ENCODE measurements at regions not wholly inside any gene's neighbourhood (a gene's known extent, or its start where the extent isn't known, plus 50 kb on each side); places are given as distances from the start of the nearest gene placed in this dataset.
"Not testable (repeated sequence)": the region's sequence is repeated elsewhere in the genome, so short reads cannot be mapped to it uniquely, and the experiment has no call there.

GRCh38 chr5:17326600-17327037 lies 109.2 kb downstream of the BASP1 start:
- Histone ChIP-seq H3K4me1 (ENCODE audit: control insufficient read depth, low read depth, low read length) (no peaks in the 10 kb centered on the region), H3K9ac (ENCODE audit: low read length) (no peak overlapping the region), H3K9me3 (ENCODE audit: control insufficient read depth, low read depth, low read length) (no peaks in the 10 kb centered on the region), H3K27me3 (ENCODE audit: control insufficient read depth, insufficient read depth, low read length) (no peaks in the 10 kb centered on the region), H3K4me3 (ENCODE audit: low read length) (no peak overlapping the region), H3K36me3 (ENCODE audit: control insufficient read depth, low read depth, low read length) (no peaks in the 10 kb centered on the region), H3K27ac (ENCODE audit: low read length) (no peak overlapping the region)

DNA sequence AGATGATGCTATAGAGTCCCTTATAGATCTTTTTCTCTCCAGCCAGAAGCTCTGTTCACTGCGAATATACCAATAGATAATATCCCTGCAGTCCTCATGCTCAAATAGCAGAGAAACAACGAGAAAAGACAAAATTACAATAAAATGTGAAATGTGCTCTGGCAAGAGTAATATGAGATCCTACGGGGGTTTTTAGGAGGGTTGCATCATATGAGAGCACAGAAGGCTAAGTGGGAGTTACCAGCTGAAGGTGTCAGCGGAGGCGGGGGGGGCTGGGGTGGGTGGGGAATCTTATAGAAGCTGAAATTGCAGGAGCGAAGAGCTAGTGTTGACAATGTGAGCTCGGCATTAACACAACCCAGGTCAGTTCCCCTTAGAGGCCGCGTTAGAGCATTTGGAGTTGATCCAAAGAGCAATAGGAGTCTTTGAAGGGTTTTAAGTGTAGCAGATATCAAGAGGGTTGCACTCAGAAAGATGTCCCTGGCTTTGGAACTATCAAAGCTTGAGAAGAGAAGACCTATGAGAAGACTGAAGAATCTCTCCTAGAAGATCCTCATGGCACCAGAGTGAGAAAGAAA lies 109.7 kb downstream of the BASP1 start:
- no peaks in the 10 kb centered on the region for H3K27me3 ChIP-seq (ENCODE audit: control insufficient read depth, insufficient read depth, low read length)
- no peaks in the 10 kb centered on the region for H3K36me3 ChIP-seq (ENCODE audit: control insufficient read depth, low read depth, low read length)
- H3K9me3 ChIP-seq (ENCODE audit: control insufficient read depth, low read depth, low read length) = no peaks in the 10 kb centered on the region
- no peak overlapping the region for H3K27ac ChIP-seq (ENCODE audit: low read length)
- H3K4me3 ChIP-seq (ENCODE audit: low read length) = no peak overlapping the region
- H3K9ac ChIP-seq (ENCODE audit: low read length) = no peak overlapping the region
- H3K4me1 ChIP-seq (ENCODE audit: control insufficient read depth, low read depth, low read length) = no peaks in the 10 kb centered on the region

GRCh38 chr5:17329571-17329970 lies 112.1 kb downstream of the BASP1 start:
- no peak overlapping the region for H3K4me3 ChIP-seq (ENCODE audit: low read length)
- H3K4me1 ChIP-seq (ENCODE audit: control insufficient read depth, low read depth, low read length) = no peaks in the 10 kb centered on the region
- H3K36me3 ChIP-seq (ENCODE audit: control insufficient read depth, low read depth, low read length) = no peaks in the 10 kb centered on the region
- H3K9ac ChIP-seq (ENCODE audit: low read length) = no peak overlapping the region
- H3K9me3 ChIP-seq (ENCODE audit: control insufficient read depth, low read depth, low read length) = no peaks in the 10 kb centered on the region
- H3K27ac ChIP-seq (ENCODE audit: low read length) = no peak overlapping the region
- H3K27me3 ChIP-seq (ENCODE audit: control insufficient read depth, insufficient read depth, low read length) = no peaks in the 10 kb centered on the region

GRCh38 chr5:17330386-17330785 lies 113.0 kb downstream of the BASP1 start:
- Histone ChIP-seq H3K36me3 (ENCODE audit: control insufficient read depth, low read depth, low read length) (no peaks in the 10 kb centered on the region), H3K4me3 (ENCODE audit: low read length) (no peak overlapping the region), H3K9me3 (ENCODE audit: control insufficient read depth, low read depth, low read length) (no peaks in the 10 kb centered on the region), H3K27me3 (ENCODE audit: control insufficient read depth, insufficient read depth, low read length) (no peaks in the 10 kb centered on the region), H3K27ac (ENCODE audit: low read length) (no peak overlapping the region), H3K4me1 (ENCODE audit: control insufficient read depth, low read depth, low read length) (no peaks in the 10 kb centered on the region), H3K9ac (ENCODE audit: low read length) (no peak overlapping the region)

GRCh38 chr5:17331651-17332050 lies 114.2 kb downstream of the BASP1 start:
- Histone ChIP-seq H3K4me3 (ENCODE audit: low read length) (no peak overlapping the region), H3K36me3 (ENCODE audit: control insufficient read depth, low read depth, low read length) (no peaks in the 10 kb centered on the region), H3K27me3 (ENCODE audit: control insufficient read depth, insufficient read depth, low read length) (no peaks in the 10 kb centered on the region), H3K9ac (ENCODE audit: low read length) (no peak overlapping the region), H3K4me1 (ENCODE audit: control insufficient read depth, low read depth, low read length) (no peaks in the 10 kb centered on the region), H3K27ac (ENCODE audit: low read length) (no peak overlapping the region), H3K9me3 (ENCODE audit: control insufficient read depth, low read depth, low read length) (no peaks in the 10 kb centered on the region)

DNA sequence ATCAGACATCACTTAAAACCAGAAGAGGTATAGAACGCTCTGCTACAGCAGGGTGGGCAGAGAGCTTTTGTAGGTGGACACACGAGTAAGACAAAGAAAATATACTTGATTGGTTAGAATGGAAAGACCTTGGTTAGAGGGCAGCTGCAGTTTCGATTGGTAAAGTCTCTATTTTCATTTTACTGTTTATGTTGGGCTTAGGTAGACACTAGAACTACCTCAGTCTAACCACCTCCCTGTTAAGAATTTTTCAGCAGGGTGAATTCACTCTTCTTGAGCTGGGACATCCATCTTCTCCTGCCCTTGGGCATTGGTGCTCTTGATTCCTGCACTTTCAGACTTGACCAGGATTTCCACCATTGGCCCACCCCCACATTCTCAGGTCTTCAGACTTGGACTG lies 116.3 kb downstream of the BASP1 start:
- no peak overlapping the region for H3K27ac ChIP-seq (ENCODE audit: low read length)
- H3K36me3 ChIP-seq (ENCODE audit: control insufficient read depth, low read depth, low read length) = no peaks in the 10 kb centered on the region
- no peaks in the 10 kb centered on the region for H3K27me3 ChIP-seq (ENCODE audit: control insufficient read depth, insufficient read depth, low read length)
- H3K4me3 ChIP-seq (ENCODE audit: low read length) = no peak overlapping the region
- no peaks in the 10 kb centered on the region for H3K9me3 ChIP-seq (ENCODE audit: control insufficient read depth, low read depth, low read length)
- H3K9ac ChIP-seq (ENCODE audit: low read length) = no peak overlapping the region
- H3K4me1 ChIP-seq (ENCODE audit: control insufficient read depth, low read depth, low read length) = no peaks in the 10 kb centered on the region

DNA sequence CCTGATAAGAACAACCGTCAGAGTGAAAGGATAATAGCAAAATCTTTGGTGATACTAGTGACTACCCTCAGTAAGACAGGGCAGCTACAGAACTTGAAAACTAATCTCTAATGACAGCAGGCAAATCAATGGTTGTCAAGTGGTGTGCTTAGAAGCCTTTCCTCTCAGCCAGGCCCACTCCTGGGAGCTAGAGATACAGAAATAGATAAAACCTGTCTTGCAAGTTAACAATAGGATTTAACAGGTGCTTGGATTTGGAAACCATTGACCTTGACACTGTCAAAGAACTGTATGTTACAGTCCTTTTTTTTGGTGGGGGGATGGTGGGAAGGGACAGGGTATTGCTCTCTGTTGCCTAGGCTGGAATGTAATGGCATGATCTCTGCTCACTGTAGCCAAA lies 118.6 kb downstream of the BASP1 start:
- H3K27me3 ChIP-seq (ENCODE audit: control insufficient read depth, insufficient read depth, low read length) = no peaks in the 10 kb centered on the region
- no peaks in the 10 kb centered on the region for H3K4me1 ChIP-seq (ENCODE audit: control insufficient read depth, low read depth, low read length)
- no peak overlapping the region for H3K9ac ChIP-seq (ENCODE audit: low read length)
- no peaks in the 10 kb centered on the region for H3K9me3 ChIP-seq (ENCODE audit: control insufficient read depth, low read depth, low read length)
- H3K4me3 ChIP-seq (ENCODE audit: low read length) = no peak overlapping the region
- no peaks in the 10 kb centered on the region for H3K36me3 ChIP-seq (ENCODE audit: control insufficient read depth, low read depth, low read length)
- H3K27ac ChIP-seq (ENCODE audit: low read length) = no peak overlapping the region

DNA sequence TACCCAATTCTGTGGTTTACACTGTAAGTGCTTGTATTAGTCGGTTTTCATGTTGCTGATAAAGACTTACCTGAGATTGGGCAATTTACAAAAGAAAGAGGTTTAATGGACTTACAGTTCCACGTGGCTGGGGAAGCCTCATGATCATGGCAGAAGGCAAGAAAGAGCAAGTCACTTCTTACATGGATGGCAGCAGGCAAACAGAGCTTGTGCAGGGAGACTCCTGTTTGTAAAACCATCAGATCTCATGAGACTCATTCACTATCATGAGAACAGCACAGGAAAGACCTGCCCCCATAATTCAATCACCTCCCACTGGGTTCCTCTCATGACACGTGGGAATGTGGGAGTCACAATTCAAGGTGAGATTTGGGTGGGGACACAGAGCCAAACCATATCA lies 119.3 kb downstream of the BASP1 start:
- H3K4me1 ChIP-seq (ENCODE audit: control insufficient read depth, low read depth, low read length); H3K36me3 ChIP-seq (ENCODE audit: control insufficient read depth, low read depth, low read length); H3K27ac ChIP-seq (ENCODE audit: low read length); H3K4me3 ChIP-seq (ENCODE audit: low read length); H3K9me3 ChIP-seq (ENCODE audit: control insufficient read depth, low read depth, low read length); H3K27me3 ChIP-seq (ENCODE audit: control insufficient read depth, insufficient read depth, low read length); H3K9ac ChIP-seq (ENCODE audit: low read length): not testable (repeated sequence)

DNA sequence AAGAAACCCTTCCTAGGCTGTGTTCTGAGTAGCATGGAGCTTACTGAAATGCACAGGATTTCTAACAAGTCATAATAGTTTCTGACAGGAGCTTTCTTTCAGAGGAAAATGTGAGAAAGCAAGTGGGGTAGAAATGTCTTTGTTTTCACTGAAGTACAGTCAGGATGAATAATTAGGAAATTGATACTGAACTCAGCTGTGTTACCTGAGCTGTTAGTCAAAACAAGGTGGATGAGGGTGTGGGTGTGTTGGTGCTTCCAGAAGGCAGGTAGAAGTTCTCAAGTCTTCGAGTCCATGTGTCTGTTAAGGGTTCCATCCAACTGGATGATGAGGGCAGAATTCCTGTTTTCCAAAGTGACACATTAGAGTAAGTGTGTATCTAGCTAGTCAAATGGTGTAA lies 122.4 kb downstream of the BASP1 start:
- Histone ChIP-seq H3K9me3 (ENCODE audit: control insufficient read depth, low read depth, low read length) (no peaks in the 10 kb centered on the region), H3K9ac (ENCODE audit: low read length) (no peak overlapping the region), H3K4me1 (ENCODE audit: control insufficient read depth, low read depth, low read length) (no peaks in the 10 kb centered on the region), H3K36me3 (ENCODE audit: control insufficient read depth, low read depth, low read length) (no peaks in the 10 kb centered on the region), H3K4me3 (ENCODE audit: low read length) (no peak overlapping the region), H3K27me3 (ENCODE audit: control insufficient read depth, insufficient read depth, low read length) (no peaks in the 10 kb centered on the region), H3K27ac (ENCODE audit: low read length) (no peak overlapping the region)

DNA sequence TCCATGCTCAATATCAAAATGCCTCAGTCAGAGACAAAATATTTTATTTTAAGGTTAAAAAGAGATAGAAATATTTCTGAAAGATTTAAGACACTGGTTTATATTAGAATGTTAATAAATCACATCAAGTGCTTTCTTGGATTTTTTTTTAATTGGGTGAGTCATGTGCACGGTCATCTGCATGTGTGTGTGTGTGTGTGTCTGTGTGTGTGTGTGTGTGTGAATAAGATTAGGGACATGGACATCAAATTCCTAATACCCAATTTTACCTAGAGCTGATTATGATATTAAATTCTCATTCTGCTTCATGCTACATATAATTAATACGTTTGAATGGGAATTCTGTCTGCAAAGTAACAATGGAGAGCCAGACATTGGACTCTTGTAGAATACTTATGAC lies 122.9 kb downstream of the BASP1 start:
- H3K4me1 ChIP-seq (ENCODE audit: control insufficient read depth, low read depth, low read length) = no peaks in the 10 kb centered on the region
- no peaks in the 10 kb centered on the region for H3K36me3 ChIP-seq (ENCODE audit: control insufficient read depth, low read depth, low read length)
- no peak overlapping the region for H3K9ac ChIP-seq (ENCODE audit: low read length)
- H3K9me3 ChIP-seq (ENCODE audit: control insufficient read depth, low read depth, low read length) = no peaks in the 10 kb centered on the region
- no peak overlapping the region for H3K4me3 ChIP-seq (ENCODE audit: low read length)
- no peaks in the 10 kb centered on the region for H3K27me3 ChIP-seq (ENCODE audit: control insufficient read depth, insufficient read depth, low read length)
- no peak overlapping the region for H3K27ac ChIP-seq (ENCODE audit: low read length)

DNA sequence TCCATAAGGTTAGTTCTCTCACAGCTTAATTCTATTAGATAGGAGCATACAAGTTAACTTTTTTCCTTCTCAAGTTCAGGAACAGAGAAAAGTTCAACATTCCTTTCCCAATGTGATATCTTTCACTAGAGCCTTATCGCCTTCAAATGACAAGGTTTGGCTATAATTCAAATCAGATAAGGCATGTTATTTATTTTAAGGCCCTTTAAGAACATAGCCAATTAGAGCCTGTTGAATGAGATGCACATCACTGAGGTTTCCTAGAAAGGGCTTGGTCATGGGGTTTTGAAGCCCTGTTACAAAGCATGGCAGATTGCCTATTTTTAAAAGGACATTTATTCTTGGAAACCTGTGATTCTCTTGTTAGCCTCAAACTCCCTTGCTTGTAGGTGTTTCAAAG lies 123.4 kb downstream of the BASP1 start:
- Histone ChIP-seq H3K4me3 (ENCODE audit: low read length) (no peak overlapping the region), H3K36me3 (ENCODE audit: control insufficient read depth, low read depth, low read length) (no peaks in the 10 kb centered on the region), H3K27me3 (ENCODE audit: control insufficient read depth, insufficient read depth, low read length) (no peaks in the 10 kb centered on the region), H3K9me3 (ENCODE audit: control insufficient read depth, low read depth, low read length) (no peaks in the 10 kb centered on the region), H3K4me1 (ENCODE audit: control insufficient read depth, low read depth, low read length) (no peaks in the 10 kb centered on the region), H3K9ac (ENCODE audit: low read length) (no peak overlapping the region), H3K27ac (ENCODE audit: low read length) (no peak overlapping the region)

DNA sequence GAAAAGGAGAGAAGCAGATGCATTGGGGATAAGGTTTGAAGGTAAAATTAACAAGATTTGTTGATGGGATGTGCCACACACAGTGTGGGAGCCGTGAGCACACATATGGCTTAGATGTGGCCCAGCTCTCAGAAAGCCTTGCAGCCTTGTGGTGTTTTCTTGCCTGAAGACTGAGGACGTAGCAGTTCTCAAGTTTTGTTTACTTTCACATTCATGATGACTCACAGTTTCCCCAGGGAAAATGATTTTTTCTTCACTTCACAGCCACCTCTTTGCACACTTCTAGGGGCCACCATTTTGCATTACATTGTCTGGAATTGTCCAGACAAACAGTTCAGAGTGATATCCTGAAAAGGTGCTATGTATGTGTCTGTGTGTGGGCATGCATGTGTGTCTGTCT lies 126.2 kb downstream of the BASP1 start:
- Histone ChIP-seq H3K4me3 (ENCODE audit: low read length) (no peak overlapping the region), H3K27ac (ENCODE audit: low read length) (no peak overlapping the region), H3K9me3 (ENCODE audit: control insufficient read depth, low read depth, low read length) (no peaks in the 10 kb centered on the region), H3K9ac (ENCODE audit: low read length) (no peak overlapping the region), H3K27me3 (ENCODE audit: control insufficient read depth, insufficient read depth, low read length) (no peaks in the 10 kb centered on the region), H3K36me3 (ENCODE audit: control insufficient read depth, low read depth, low read length) (no peaks in the 10 kb centered on the region), H3K4me1 (ENCODE audit: control insufficient read depth, low read depth, low read length) (no peaks in the 10 kb centered on the region)
